DND-41 (cell line): ENCODE measurements at regions not wholly inside any gene's neighbourhood (a gene's known extent, or its start where the extent isn't known, plus 50 kb on each side); places are given as distances from the start of the nearest gene placed in this dataset.
A peak's percentile ranks its signal among the peaks of the same experiment; 100 is the strongest.
"Not testable (repeated sequence)": the region's sequence is repeated elsewhere in the genome, so short reads cannot be mapped to it uniquely, and the experiment has no call there.

Experiments
- ATAC-seq: fragments of 200-7000 bp; cut with Tn5 transposase; 3 replicates; pipeline ENCODE4 v1.9.1; 2021; ENCODE audit warnings: low read depth; ENCODE audit not compliant: insufficient read depth
- DNase-seq: peaks from one replicate; pipeline ENCODE4 v3.0.0-alpha.2; 2020
- H2AFZ ChIP-seq: 2 replicates; pipeline ENCODE4 v1.6.0; 2012; ENCODE audit warnings: low read depth, low read length
- H3K27ac ChIP-seq: 2 replicates; pipeline ENCODE4 v1.5.1; 2012; ENCODE audit warnings: low read length, inconsistent platforms
- H3K27me3 ChIP-seq: fragments of 200-600 bp; sonication (generic); 2 replicates; pipeline ENCODE4 v1.6.0; 2012; ENCODE audit warnings: low read length, mild to moderate bottlenecking, inconsistent platforms; ENCODE audit not compliant: insufficient read depth, poor library complexity
- H3K36me3 ChIP-seq: 2 replicates; pipeline ENCODE4 v1.5.1; 2012; ENCODE audit warnings: low read length, inconsistent platforms; ENCODE audit not compliant: insufficient read depth
- H3K4me1 ChIP-seq: 2 replicates; pipeline ENCODE4 v1.5.1; 2012; ENCODE audit warnings: mild to moderate bottlenecking, low read length; ENCODE audit not compliant: insufficient read depth
- H3K4me2 ChIP-seq: 2 replicates; pipeline ENCODE4 v1.6.0; 2012; ENCODE audit warnings: mild to moderate bottlenecking, moderate library complexity, low read length, inconsistent platforms; ENCODE audit not compliant: insufficient read depth
- H3K4me3 ChIP-seq, 2 experiments: fragments of 200-600 bp in 1 of 2; shearing (Covaris generic) in 1 of 2; 2 replicates each; pipeline ENCODE4 v1.5.1; 2012 to 2016; ENCODE audit warnings: inconsistent platforms in 2 of 2, low read length in 2 of 2, mild to moderate bottlenecking in 2 of 2, low read depth in 1 of 2, moderate library complexity in 1 of 2
- H3K79me2 ChIP-seq: 2 replicates; pipeline ENCODE4 v1.6.0; 2012; ENCODE audit warnings: low read length, inconsistent platforms; ENCODE audit not compliant: insufficient read depth
- H3K9ac ChIP-seq: 2 replicates; pipeline ENCODE4 v1.6.0; 2012; ENCODE audit warnings: low read depth, mild to moderate bottlenecking, inconsistent platforms, low read length, moderate library complexity
- H3K9me3 ChIP-seq: 2 replicates; pipeline ENCODE4 v1.5.1; 2012; ENCODE audit warnings: low read length, moderate library complexity, mild to moderate bottlenecking, inconsistent platforms; ENCODE audit not compliant: insufficient read depth, severe bottlenecking
- H4K20me1 ChIP-seq: 2 replicates; pipeline ENCODE4 v1.6.0; 2012; ENCODE audit warnings: low read length; ENCODE audit not compliant: insufficient read depth
- EZH2 ChIP-seq: IDR thresholded peaks from 3 replicates; pipeline ENCODE4 v1.6.1; 2012; ENCODE audit warnings: borderline replicate concordance, low read depth, mild to moderate bottlenecking, moderate library complexity, low read length, inconsistent platforms; ENCODE audit not compliant: severe bottlenecking
- TF ChIP-seq, protein P1 (sequence below): IDR thresholded peaks from 2 replicates; pipeline ENCODE4 v1.5.1; 2012; ENCODE audit warnings: borderline replicate concordance, low read length, moderate library complexity, mild to moderate bottlenecking; ENCODE audit not compliant: poor library complexity, severe bottlenecking; ENCODE audit errors: extremely low read depth

DNA sequence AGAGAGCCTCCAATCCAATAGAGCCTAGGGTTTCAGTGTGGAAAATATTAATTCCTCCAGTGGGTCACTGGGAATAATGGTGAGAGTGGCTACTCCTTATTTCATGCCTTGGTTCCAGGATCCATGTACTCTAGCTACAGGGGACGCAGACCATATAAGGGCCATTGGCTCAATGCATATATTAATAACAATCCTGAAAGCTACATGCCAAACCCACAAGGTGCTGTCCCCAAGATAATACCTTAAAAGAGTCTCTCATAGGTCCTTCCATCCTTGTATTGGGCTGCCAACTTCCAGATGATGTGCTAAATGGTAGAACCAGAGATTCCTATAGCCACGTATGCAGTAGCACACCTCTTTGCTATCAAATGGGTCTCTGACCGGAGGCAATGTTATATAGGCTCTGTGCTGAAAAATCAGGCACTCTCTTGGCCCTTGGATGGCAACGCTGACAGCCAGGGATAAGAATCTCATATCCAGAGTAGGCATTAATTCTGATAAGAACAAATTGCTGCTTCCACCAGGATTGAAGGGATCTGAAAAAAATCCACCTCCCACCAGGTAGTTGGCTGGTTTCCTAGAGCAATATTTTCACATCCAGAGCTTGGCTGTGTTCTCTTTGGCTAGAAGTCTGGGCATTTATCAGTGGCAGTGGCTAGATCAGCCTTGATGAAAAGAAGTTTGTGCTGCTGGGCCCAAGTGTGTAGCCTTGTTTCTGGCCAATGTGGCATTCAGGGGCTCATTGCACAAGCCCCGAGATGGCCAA is 218.1 kb upstream of the MGAT5 start:
- no peak for DNase-seq
- Histone ChIP-seq H4K20me1 (no peaks in the 10 kb centered on the region), H3K9ac (no peak overlapping the region), H3K27me3 (no peaks in the 10 kb centered on the region), H3K79me2 (no peaks in the 10 kb centered on the region), H3K27ac (no peak overlapping the region), H3K36me3 (no peaks in the 10 kb centered on the region), H3K4me2 (no peak overlapping the region), H2AFZ (no peak overlapping the region), H3K9me3 (peaks cover 3% of the 10 kb centered on the region), H3K4me3 (no peak overlapping the region), H3K4me1 (peaks cover 9% of the 10 kb centered on the region)
- ATAC-seq: no peak
- no peak for TF ChIP-seq EZH2
- TF ChIP-seq, protein P1, sequence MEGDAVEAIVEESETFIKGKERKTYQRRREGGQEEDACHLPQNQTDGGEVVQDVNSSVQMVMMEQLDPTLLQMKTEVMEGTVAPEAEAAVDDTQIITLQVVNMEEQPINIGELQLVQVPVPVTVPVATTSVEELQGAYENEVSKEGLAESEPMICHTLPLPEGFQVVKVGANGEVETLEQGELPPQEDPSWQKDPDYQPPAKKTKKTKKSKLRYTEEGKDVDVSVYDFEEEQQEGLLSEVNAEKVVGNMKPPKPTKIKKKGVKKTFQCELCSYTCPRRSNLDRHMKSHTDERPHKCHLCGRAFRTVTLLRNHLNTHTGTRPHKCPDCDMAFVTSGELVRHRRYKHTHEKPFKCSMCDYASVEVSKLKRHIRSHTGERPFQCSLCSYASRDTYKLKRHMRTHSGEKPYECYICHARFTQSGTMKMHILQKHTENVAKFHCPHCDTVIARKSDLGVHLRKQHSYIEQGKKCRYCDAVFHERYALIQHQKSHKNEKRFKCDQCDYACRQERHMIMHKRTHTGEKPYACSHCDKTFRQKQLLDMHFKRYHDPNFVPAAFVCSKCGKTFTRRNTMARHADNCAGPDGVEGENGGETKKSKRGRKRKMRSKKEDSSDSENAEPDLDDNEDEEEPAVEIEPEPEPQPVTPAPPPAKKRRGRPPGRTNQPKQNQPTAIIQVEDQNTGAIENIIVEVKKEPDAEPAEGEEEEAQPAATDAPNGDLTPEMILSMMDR: no peak

DNA sequence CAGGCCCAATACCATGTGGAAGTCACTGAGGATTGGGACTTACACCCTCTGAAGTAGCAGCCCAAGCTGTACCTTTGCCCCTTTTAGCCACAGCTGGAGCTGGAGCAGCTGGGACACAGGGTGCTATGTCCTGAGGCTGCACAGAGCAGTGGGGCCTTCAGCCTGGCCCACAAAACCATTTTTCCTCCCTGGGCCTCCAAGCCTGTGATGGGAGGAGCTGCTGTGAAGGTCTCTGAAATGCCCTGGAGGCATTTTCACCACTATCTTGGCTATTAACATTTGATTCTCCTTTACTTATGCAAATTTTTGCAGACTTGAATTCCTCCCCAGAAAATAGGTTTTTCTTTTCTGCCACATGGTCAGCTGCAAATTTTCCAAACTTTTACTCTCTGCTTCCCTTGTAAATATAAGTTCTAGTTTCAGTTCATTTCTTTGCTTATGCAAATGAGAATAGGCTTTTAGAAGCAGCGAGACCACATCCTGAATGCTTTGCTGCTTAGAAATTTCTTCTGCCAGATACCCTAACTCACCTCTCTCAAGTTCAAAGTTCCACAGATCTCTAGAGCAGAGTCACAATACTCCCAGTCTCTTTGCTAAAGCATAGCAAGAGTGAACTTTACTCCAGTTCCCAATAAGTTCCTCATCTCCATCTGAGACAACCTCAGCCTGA is 213.8 kb upstream of the MGAT5 start:
- Histone ChIP-seq H3K27me3 (no peaks in the 10 kb centered on the region), H3K9ac (no peak overlapping the region), H3K4me3 (no peak overlapping the region), H3K9me3 (peaks cover 6% of the 10 kb centered on the region), H3K36me3 (no peaks in the 10 kb centered on the region), H3K4me1 (peaks cover 9% of the 10 kb centered on the region), H3K27ac (peak overlapping the region; percentile 12; the same call in 1 of the 2 replicates), H2AFZ (no peak overlapping the region), H4K20me1 (no peaks in the 10 kb centered on the region), H3K79me2 (no peaks in the 10 kb centered on the region), H3K4me2 (no peak overlapping the region)
- DNase-seq: no peak
- no peak for TF ChIP-seq EZH2
- TF ChIP-seq, protein P1: no peak
- peak; percentile 70 for ATAC-seq

DNA sequence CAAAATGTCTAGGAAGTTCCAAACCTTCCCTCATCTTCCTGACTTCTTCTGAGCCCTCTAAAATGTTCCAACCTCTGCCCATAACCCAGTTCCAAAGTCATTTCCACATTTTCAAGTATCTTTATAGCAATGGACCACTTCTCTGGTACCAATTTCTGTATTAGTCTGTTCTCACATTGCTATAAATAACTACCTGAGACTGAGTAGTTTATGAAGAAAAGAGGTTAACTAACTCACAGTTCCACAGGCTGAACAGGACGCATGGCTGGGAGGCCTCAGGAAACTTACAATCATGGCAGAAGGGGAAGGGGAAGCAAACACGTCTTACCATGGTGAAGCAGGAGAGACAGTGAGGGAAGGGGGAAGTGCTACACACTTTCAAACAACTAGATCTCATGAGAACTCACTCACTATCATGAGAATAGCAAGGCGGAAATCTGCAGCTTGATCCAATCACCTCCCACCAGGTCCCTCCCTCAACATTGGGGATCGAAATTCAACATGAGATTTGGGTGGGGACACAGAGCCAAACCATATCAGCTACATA is 213.2 kb upstream of the MGAT5 start:
- not testable (repeated sequence) for H3K4me3 ChIP-seq, H3K27me3 ChIP-seq, H3K4me1 ChIP-seq, H3K9ac ChIP-seq, H4K20me1 ChIP-seq, ATAC-seq, H3K79me2 ChIP-seq, H2AFZ ChIP-seq, H3K9me3 ChIP-seq, DNase-seq, H3K36me3 ChIP-seq, H3K4me2 ChIP-seq, H3K27ac ChIP-seq

DNA sequence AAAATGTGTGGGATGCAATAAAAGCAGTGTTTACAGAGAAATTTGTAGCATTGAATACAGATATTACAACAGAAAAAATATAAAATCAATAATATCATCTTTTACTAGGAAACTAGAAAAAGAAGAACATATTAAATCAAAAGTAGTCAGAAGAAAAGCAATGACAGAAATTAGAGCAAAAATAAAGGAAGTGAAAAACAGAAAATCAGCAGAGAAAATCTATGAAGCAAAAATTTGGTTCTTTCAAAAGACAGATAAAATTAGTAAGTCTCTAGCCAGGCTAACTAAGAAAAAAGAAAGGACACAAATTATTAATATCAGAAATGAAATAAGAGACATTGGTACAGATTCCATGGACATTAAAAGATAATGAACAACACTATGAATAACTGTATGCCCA is 212.0 kb upstream of the MGAT5 start:
- H4K20me1 ChIP-seq: no peaks in the 10 kb centered on the region
- H3K36me3 ChIP-seq: no peaks in the 10 kb centered on the region
- no peaks in the 10 kb centered on the region for H3K27me3 ChIP-seq
- ATAC-seq (no peak), DNase-seq (no peak)
- peaks cover 9% of the 10 kb centered on the region for H3K4me1 ChIP-seq
- H3K4me2 ChIP-seq: no peak overlapping the region
- TF ChIP-seq EZH2: no peak
- TF ChIP-seq, protein P1: no peak
- H3K4me3 ChIP-seq: no peak overlapping the region
- H3K27ac ChIP-seq: no peak overlapping the region
- H3K9ac ChIP-seq: no peak overlapping the region
- H3K9me3 ChIP-seq: peaks cover 6% of the 10 kb centered on the region
- H2AFZ ChIP-seq: no peak overlapping the region
- no peaks in the 10 kb centered on the region for H3K79me2 ChIP-seq

DNA sequence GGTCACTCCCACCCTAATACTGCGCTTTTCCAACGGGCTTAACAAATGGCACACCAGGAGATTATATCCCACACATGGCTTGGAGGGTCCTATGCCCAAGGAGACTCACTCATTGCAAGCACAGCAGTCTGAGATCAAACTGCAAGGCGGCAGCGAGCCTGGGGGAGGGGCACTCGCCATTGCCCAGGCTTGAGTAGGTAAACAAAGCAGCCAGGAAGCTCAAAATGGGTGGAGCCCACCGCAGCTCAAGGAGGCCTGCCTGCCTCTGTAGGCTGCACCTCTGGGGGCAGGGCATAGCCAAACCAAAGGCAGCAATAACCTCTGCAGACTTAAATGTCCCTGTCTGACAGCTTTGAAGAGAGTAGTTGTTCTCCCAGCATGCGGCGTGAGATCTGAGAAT is 210.8 kb upstream of the MGAT5 start:
- not testable (repeated sequence) for ATAC-seq, H3K79me2 ChIP-seq, H3K9me3 ChIP-seq, H3K36me3 ChIP-seq, H3K9ac ChIP-seq, H4K20me1 ChIP-seq, DNase-seq, H3K27ac ChIP-seq, H3K4me3 ChIP-seq, H2AFZ ChIP-seq, H3K27me3 ChIP-seq, H3K4me1 ChIP-seq, H3K4me2 ChIP-seq
